A549 (cell line): ENCODE measurements at regions not wholly inside any gene's neighbourhood (a gene's known extent, or its start where the extent isn't known, plus 50 kb on each side); places are given as distances from the start of the nearest gene placed in this dataset.

Experiments
- ATAC-seq, 2 experiments: fragments of 200-7000 bp in 1 of 2; fragments of >200 bp in 1 of 2; cut with Nextera tagmentation in 1 of 2; cut with Tn5 transposase in 1 of 2; 3 replicates each; pipeline versions ENCODE4 v1.8.0 to v1.9.1; 2018 to 2020; ENCODE audit warnings: mild to moderate bottlenecking in 1 of 2, moderate library complexity in 1 of 2
- CTCF ChIA-PET: fragments of 300-600 bp; sonication (Branson Sonifier 250); formaldehyde crosslinking; extraction: SDS; loops from one replicate; lab custom pipeline; 2021; ENCODE audit warnings: antibody characterized with exemption, inconsistent platforms; lab: Yijun Ruan, JAX
- POLR2A ChIA-PET: fragments of 350-600 bp; formaldehyde crosslinking; extraction: SDS; loops from one replicate; lab custom pipeline; 2021; ENCODE audit warnings: antibody characterized with exemption, inconsistent platforms; lab: Yijun Ruan, JAX
- DNase-seq, 2 experiments: peaks; one replicate each; pipeline versions ENCODE4 v3.0.0 to v3.0.0-alpha.2; 2011 to 2016; ENCODE audit warnings: low read depth in 1 of 2, low spot score in 1 of 2
- FAIRE-seq: peaks from 2 replicates; lab custom pipeline; 2011; peaks lifted over from hg19 to GRCh38; lab: Jason Lieb, UNC
- H3K27ac ChIP-seq, 2 experiments: fragments of >200 bp; sonication (Bioruptor Twin); formaldehyde crosslinking; 3 replicates each; pipeline ENCODE4 v1.5.1; 2016 to 2017
- H3K4me1 ChIP-seq: fragments of >200 bp; sonication (Bioruptor Twin); formaldehyde crosslinking; 3 replicates; pipeline ENCODE4 v1.6.1; 2016
- H3K4me2 ChIP-seq: fragments of >200 bp; sonication (Bioruptor Twin); formaldehyde crosslinking; 3 replicates; pipeline ENCODE4 v1.6.1; 2016
- H3K4me3 ChIP-seq: fragments of >200 bp; sonication (Bioruptor Twin); formaldehyde crosslinking; 3 replicates; pipeline ENCODE4 v1.5.1; 2016
- H3K9me3 ChIP-seq: fragments of >200 bp; sonication (Bioruptor Twin); formaldehyde crosslinking; 3 replicates; pipeline ENCODE4 v1.6.1; 2016
- ATOH8 ChIP-seq: fragments of 250-450 bp; sonication (Bioruptor Pico); IDR thresholded peaks from 2 replicates; pipeline ENCODE4 v1.5.0; 2020; ENCODE audit warnings: low read depth, mild to moderate bottlenecking, moderate library complexity
- CBX8 ChIP-seq: fragments of 200-600 bp; sonication (generic); IDR thresholded peaks from 2 replicates; pipeline ENCODE4 v1.6.1; 2016
- CHD2 ChIP-seq: fragments of 150-350 bp; IDR thresholded peaks from 2 replicates; pipeline ENCODE4 v1.6.1; 2014; ENCODE audit warnings: low read length; ENCODE audit not compliant: partially characterized antibody
- CHD4 ChIP-seq: fragments of 200-600 bp; sonication (generic); IDR thresholded peaks from 2 replicates; pipeline ENCODE4 v1.6.1; 2016; ENCODE audit warnings: antibody characterized with exemption, mild to moderate bottlenecking, borderline replicate concordance
- EP300 ChIP-seq, 2 experiments: fragments of >200 bp; sonication (Bioruptor Twin); formaldehyde crosslinking; IDR thresholded peaks; 2 replicates in 1 of 2; 3 replicates in 1 of 2; pipeline ENCODE4 v1.6.1; 2016 to 2017
- ESRRA ChIP-seq: fragments of 150-350 bp; IDR thresholded peaks from 2 replicates; pipeline ENCODE4 v1.6.1; 2014; ENCODE audit warnings: mild to moderate bottlenecking, low read length, borderline replicate concordance
- FOSB ChIP-seq: fragments of 250-450 bp; sonication (Bioruptor Pico); IDR thresholded peaks from 2 replicates; pipeline ENCODE4 v1.5.0; 2020; ENCODE audit warnings: mild to moderate bottlenecking, moderate library complexity
- FOXS1 ChIP-seq: fragments of 250-450 bp; sonication (Bioruptor Pico); IDR thresholded peaks from 2 replicates; pipeline ENCODE4 v1.5.0; 2020; ENCODE audit warnings: mild to moderate bottlenecking, moderate library complexity
- HDAC2 ChIP-seq: fragments of 200-600 bp; sonication (generic); IDR thresholded peaks from 2 replicates; pipeline ENCODE4 v1.6.1; 2016
- HEYL ChIP-seq: fragments of 250-450 bp; sonication (Bioruptor Pico); IDR thresholded peaks from 2 replicates; pipeline ENCODE4 v1.8.0; 2021; ENCODE audit warnings: mild to moderate bottlenecking, moderate library complexity
- HMGXB4 ChIP-seq: fragments of 250-450 bp; sonication (Bioruptor Pico); IDR thresholded peaks from 2 replicates; pipeline ENCODE4 v1.5.0; 2021; ENCODE audit warnings: mild to moderate bottlenecking, moderate library complexity, borderline replicate concordance
- HOXB5 ChIP-seq: fragments of 250-450 bp; sonication (Bioruptor Pico); IDR thresholded peaks from 2 replicates; pipeline ENCODE4 v1.5.0; 2020; ENCODE audit warnings: mild to moderate bottlenecking, moderate library complexity
- JUN ChIP-seq, 2 experiments: fragments of >200 bp; sonication (Bioruptor Twin); formaldehyde crosslinking; IDR thresholded peaks; 2 replicates in 1 of 2; 3 replicates in 1 of 2; pipeline ENCODE4 v1.6.1; 2016 to 2017
- JUNB ChIP-seq: fragments of >200 bp; sonication (Bioruptor Twin); formaldehyde crosslinking; IDR thresholded peaks from 2 replicates; pipeline ENCODE4 v1.6.1; 2016
- KDM5A ChIP-seq: fragments of 200-600 bp; sonication (generic); IDR thresholded peaks from 2 replicates; pipeline ENCODE4 v1.6.1; 2016; ENCODE audit warnings: antibody characterized with exemption, mild to moderate bottlenecking
- MAFK ChIP-seq: fragments of 450-650 bp; IDR thresholded peaks from 2 replicates; pipeline ENCODE4 v1.6.1; 2014; ENCODE audit not compliant: partially characterized antibody
- MAX ChIP-seq: IDR thresholded peaks from 2 replicates; pipeline ENCODE4 v1.6.1; 2012
- MAZ ChIP-seq: fragments of 150-350 bp; IDR thresholded peaks from 2 replicates; pipeline ENCODE4 v1.6.1; 2014; ENCODE audit warnings: antibody characterized with exemption, low read depth, low read length, borderline replicate concordance
- NPAS2 ChIP-seq: fragments of 250-450 bp; sonication (Bioruptor Pico); IDR thresholded peaks from 2 replicates; pipeline ENCODE4 v1.8.0; 2022; ENCODE audit warnings: mild to moderate bottlenecking, moderate library complexity, borderline replicate concordance
- NR3C1 ChIP-seq: fragments of >200 bp; sonication (Bioruptor Twin); formaldehyde crosslinking; IDR thresholded peaks from 3 replicates; pipeline ENCODE4 v1.6.1; 2017
- POLR2AphosphoS2 ChIP-seq: conservative IDR thresholded peaks from 2 replicates; pipeline ENCODE4 v1.6.1; 2012; ENCODE audit warnings: low read length, improper control_type of control experiment, inconsistent platforms
- RAD21 ChIP-seq, 2 experiments: fragments of >200 bp in 1 of 2; sonication (Bioruptor Twin) in 1 of 2; formaldehyde crosslinking in 1 of 2; IDR thresholded peaks in 1 of 2; conservative IDR thresholded peaks in 1 of 2; 2 replicates in 1 of 2; 3 replicates in 1 of 2; pipeline ENCODE4 v1.6.1; 2012 to 2018; ENCODE audit warnings: inconsistent platforms in 1 of 2
- RARB ChIP-seq: fragments of 250-450 bp; sonication (Bioruptor Pico); IDR thresholded peaks from 2 replicates; pipeline ENCODE4 v1.8.0; 2021; ENCODE audit warnings: mild to moderate bottlenecking, moderate library complexity
- RCOR1 ChIP-seq: fragments of 150-350 bp; IDR thresholded peaks from 2 replicates; pipeline ENCODE4 v1.6.1; 2014; ENCODE audit warnings: antibody characterized with exemption, low read length, low read depth
- RFX5 ChIP-seq: fragments of 450-650 bp; IDR thresholded peaks from 2 replicates; pipeline ENCODE4 v1.7.1; 2014; ENCODE audit warnings: antibody characterized with exemption, mild to moderate bottlenecking, moderate library complexity
- RNF2 ChIP-seq: fragments of 200-600 bp; sonication (generic); IDR thresholded peaks from 2 replicates; pipeline ENCODE4 v1.6.1; 2016; ENCODE audit warnings: low read depth, mild to moderate bottlenecking, antibody characterized with exemption, moderate library complexity, borderline replicate concordance
- SMC3 ChIP-seq: fragments of >200 bp; sonication (Bioruptor Twin); formaldehyde crosslinking; IDR thresholded peaks from 3 replicates; pipeline ENCODE4 v1.6.1; 2018; ENCODE audit warnings: inconsistent platforms
- SREBF2 ChIP-seq: fragments of 450-650 bp; IDR thresholded peaks from 2 replicates; pipeline ENCODE4 v1.6.1; 2014; ENCODE audit warnings: mild to moderate bottlenecking, moderate library complexity
- TP53 ChIP-seq: fragments of 250-450 bp; sonication (Bioruptor Pico); IDR thresholded peaks from 2 replicates; pipeline ENCODE4 v1.5.0; 2021; ENCODE audit warnings: mild to moderate bottlenecking, moderate library complexity
- USF2 ChIP-seq: fragments of 450-650 bp; IDR thresholded peaks from 2 replicates; pipeline ENCODE4 v1.6.1; 2014; ENCODE audit warnings: antibody characterized with exemption
- ZFP36 ChIP-seq: fragments of 450-650 bp; IDR thresholded peaks from 2 replicates; pipeline ENCODE4 v1.6.1; 2014; ENCODE audit warnings: borderline replicate concordance; ENCODE audit not compliant: partially characterized antibody
- ZNF302 ChIP-seq: fragments of 250-450 bp; sonication (Bioruptor Pico); IDR thresholded peaks from 2 replicates; pipeline ENCODE4 v1.9.0; 2021; ENCODE audit warnings: inconsistent platforms, mild to moderate bottlenecking, moderate library complexity
- WGBS: methylation state at CpG from one replicate; pipeline ENCODE4 v1.1.6; 2017; ENCODE audit errors: missing lambda C conversion rate; 5-methylcytosine and 5-hydroxymethylcytosine counted together

GRCh38 chr18:43751835-43752234 lies 474.5 kb upstream of the SYT4 start:
- H3K4me1 ChIP-seq = no peaks in the 10 kb centered on the region
- no peak for DNase-seq
- ATAC-seq = no peak
- H3K9me3 ChIP-seq = no peaks in the 10 kb centered on the region
- TF ChIP-seq ATOH8 = no peak
- TF ChIP-seq HEYL (CRISPR knock-in tag) = no peak
- no peak for TF ChIP-seq MAX
- TF ChIP-seq JUN (IDR thresholded peaks at IDR 0.05) = no peak
- TF ChIP-seq TP53 (CRISPR knock-in tag) = no peak
- no peak for TF ChIP-seq CHD4
- TF ChIP-seq RNF2 = no peak
- no peak for TF ChIP-seq NPAS2
- no peak for TF ChIP-seq MAFK
- no peak for TF ChIP-seq EP300 (IDR thresholded peaks at IDR 0.05)
- no peak for TF ChIP-seq CHD2
- TF ChIP-seq JUNB = no peak
- TF ChIP-seq KDM5A = no peak
- no peak for TF ChIP-seq ZFP36
- no peak for TF ChIP-seq POLR2AphosphoS2
- no peak for TF ChIP-seq HMGXB4 (CRISPR knock-in tag)
- TF ChIP-seq ESRRA = no peak
- TF ChIP-seq RCOR1 = no peak
- TF ChIP-seq MAZ = no peak
- no peak overlapping the region for H3K27ac ChIP-seq
- POLR2A ChIA-PET = no interaction called here
- no peak overlapping the region for H3K4me3 ChIP-seq
- CTCF ChIA-PET = no interaction called here
- no peak for FAIRE-seq
- 10% methylated on average over 2 of the region's 2 CpGs for WGBS
- H3K4me2 ChIP-seq = no peak overlapping the region

- CTCF ChIA-PET = no interaction called here
- no peak overlapping the region for H3K4me3 ChIP-seq
- H3K27ac ChIP-seq = no peak overlapping the region
- no peak overlapping the region for H3K4me2 ChIP-seq
- ATAC-seq (no peak), FAIRE-seq (no peak), DNase-seq (no peak)
- 0% methylated on average over 1 of the region's 1 CpG for WGBS
- H3K9me3 ChIP-seq = no peaks in the 10 kb centered on the region
- TF ChIP-seq RARB (CRISPR knock-in tag) (no peak), CHD4 (no peak), ZFP36 (no peak), NR3C1 (no peak), MAFK (no peak), HDAC2 (no peak), ESRRA (no peak), CHD2 (no peak), CBX8 (no peak), JUN (IDR thresholded peaks at IDR 0.05) (no peak), ZNF302 (CRISPR knock-in tag) (no peak), SMC3 (no peak), FOXS1 (no peak), FOSB (CRISPR knock-in tag) (no peak), SREBF2 (no peak), USF2 (no peak), RAD21 (conservative IDR thresholded peaks at IDR 0.05 in 1 of 2, IDR thresholded peaks at IDR 0.05 in 1 of 2) (no peak), HOXB5 (no peak), RFX5 (no peak)
- POLR2A ChIA-PET = no interaction called here
- H3K4me1 ChIP-seq = no peaks in the 10 kb centered on the region
These were observed 480.0 kb upstream of the SYT4 start for GRCh38 chr18:43757273-43757672.
